ENCODE measurements at regions not wholly inside any gene's neighbourhood (a gene's known extent, or its start where the extent isn't known, plus 50 kb on each side); places are given as distances from the start of the nearest gene placed in this dataset.

- Histone ChIP-seq H3K36me3 (no peaks in the 10 kb centered on the region), H3K4me3 (no peak overlapping the region), H3K27ac (no peak overlapping the region), H3K4me1 (no peaks in the 10 kb centered on the region), H3K27me3 (no peaks in the 10 kb centered on the region), H3K9me3 (no peaks in the 10 kb centered on the region)
- intact Hi-C loops (cut with DNase I), result no loop called here
- no peak for TF ChIP-seq CTCF (IDR thresholded peaks at IDR 0.05)
- ATAC-seq (no peak), DNase-seq (no peak)
These were observed 257.2 kb upstream of the EPHA7 start for GRCh38 chr6:93676581-93676980.

- Histone ChIP-seq H3K4me3 (no peak overlapping the region), H3K4me1 (no peaks in the 10 kb centered on the region), H3K27me3 (no peaks in the 10 kb centered on the region), H3K36me3 (no peaks in the 10 kb centered on the region), H3K27ac (no peak overlapping the region), H3K9me3 (no peaks in the 10 kb centered on the region)
- no peak for TF ChIP-seq CTCF (IDR thresholded peaks at IDR 0.05)
- ATAC-seq, result no peak
- no peak for DNase-seq
- intact Hi-C loops (cut with DNase I), result no loop called here
These were observed 256.6 kb upstream of the EPHA7 start for GRCh38 chr6:93675856-93676417.

- DNase-seq (no peak), ATAC-seq (no peak)
- intact Hi-C loops (cut with DNase I), result no loop called here
- Histone ChIP-seq H3K27me3 (no peaks in the 10 kb centered on the region), H3K4me1 (no peaks in the 10 kb centered on the region), H3K4me3 (no peak overlapping the region), H3K9me3 (no peaks in the 10 kb centered on the region), H3K36me3 (no peaks in the 10 kb centered on the region), H3K27ac (no peak overlapping the region)
- TF ChIP-seq CTCF (IDR thresholded peaks at IDR 0.05), result no peak
These were observed 243.8 kb upstream of the EPHA7 start for GRCh38 chr6:93663111-93663510.

- no peaks in the 10 kb centered on the region for H3K36me3 ChIP-seq
- peaks cover 0 to 6% of the 10 kb centered on the region in 2 donors for H3K9me3 ChIP-seq
- DNase-seq (no peak), ATAC-seq (no peak)
- no peak overlapping the region for H3K27ac ChIP-seq
- no peaks in the 10 kb centered on the region for H3K27me3 ChIP-seq
- H3K4me3 ChIP-seq, result no peak overlapping the region
- TF ChIP-seq CTCF (IDR thresholded peaks at IDR 0.05), result no peak
- intact Hi-C loops (cut with DNase I), result no loop called here
- no peaks in the 10 kb centered on the region for H3K4me1 ChIP-seq
These were observed 235.2 kb upstream of the EPHA7 start for GRCh38 chr6:93654548-93654947.

- peak in 1 of 4 donors; percentile 10 for DNase-seq
- TF ChIP-seq CTCF (IDR thresholded peaks at IDR 0.05), result no peak
- intact Hi-C loops (cut with DNase I), result no loop called here
- peaks cover 0 to 20% of the 10 kb centered on the region in 2 donors for H3K9me3 ChIP-seq
- H3K4me1 ChIP-seq, result no peaks in the 10 kb centered on the region
- H3K4me3 ChIP-seq, result no peak overlapping the region
- no peak overlapping the region for H3K27ac ChIP-seq
- H3K27me3 ChIP-seq, result no peaks in the 10 kb centered on the region
- no peak for ATAC-seq
- H3K36me3 ChIP-seq, result no peaks in the 10 kb centered on the region
These were observed 225.3 kb upstream of the EPHA7 start for GRCh38 chr6:93644611-93645010.
